Fibroblast of lung (primary cell): ENCODE measurements at regions not wholly inside any gene's neighbourhood (a gene's known extent, or its start where the extent isn't known, plus 50 kb on each side); places are given as distances from the start of the nearest gene placed in this dataset.

ENCODE experiments used
- EZH2 ChIP-seq: IDR thresholded peaks from 2 replicates; pipeline ENCODE4 v1.5.1; 2012; ENCODE audit warnings: low read length, control low read depth, mild to moderate bottlenecking; ENCODE audit errors: missing control alignments
- TF ChIP-seq, protein P1 (sequence below), 2 donors: IDR thresholded peaks in 1 of 2; conservative IDR thresholded peaks in 1 of 2; 1 replicate in 1 of 2; 2 replicates in 1 of 2; pipeline ENCODE4 v1.5.1; 2011 to 2012; ENCODE audit warnings: low read length in 2 of 2, control low read depth in 1 of 2, inconsistent platforms in 1 of 2, low read depth in 1 of 2, mild to moderate bottlenecking in 1 of 2

- TF ChIP-seq, protein P1, sequence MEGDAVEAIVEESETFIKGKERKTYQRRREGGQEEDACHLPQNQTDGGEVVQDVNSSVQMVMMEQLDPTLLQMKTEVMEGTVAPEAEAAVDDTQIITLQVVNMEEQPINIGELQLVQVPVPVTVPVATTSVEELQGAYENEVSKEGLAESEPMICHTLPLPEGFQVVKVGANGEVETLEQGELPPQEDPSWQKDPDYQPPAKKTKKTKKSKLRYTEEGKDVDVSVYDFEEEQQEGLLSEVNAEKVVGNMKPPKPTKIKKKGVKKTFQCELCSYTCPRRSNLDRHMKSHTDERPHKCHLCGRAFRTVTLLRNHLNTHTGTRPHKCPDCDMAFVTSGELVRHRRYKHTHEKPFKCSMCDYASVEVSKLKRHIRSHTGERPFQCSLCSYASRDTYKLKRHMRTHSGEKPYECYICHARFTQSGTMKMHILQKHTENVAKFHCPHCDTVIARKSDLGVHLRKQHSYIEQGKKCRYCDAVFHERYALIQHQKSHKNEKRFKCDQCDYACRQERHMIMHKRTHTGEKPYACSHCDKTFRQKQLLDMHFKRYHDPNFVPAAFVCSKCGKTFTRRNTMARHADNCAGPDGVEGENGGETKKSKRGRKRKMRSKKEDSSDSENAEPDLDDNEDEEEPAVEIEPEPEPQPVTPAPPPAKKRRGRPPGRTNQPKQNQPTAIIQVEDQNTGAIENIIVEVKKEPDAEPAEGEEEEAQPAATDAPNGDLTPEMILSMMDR (conservative IDR thresholded peaks at IDR 0.05 in 1 of 2, IDR thresholded peaks at IDR 0.05 in 1 of 2; ENCODE audit: low read depth in 1 of 2, low read length in 2 of 2) = no peak
- no peak for TF ChIP-seq EZH2
These were observed 268.3 kb upstream of the POGK start for GRCh38 chr1:166570954-166571353.
